Muscle of back (tissue), 3 donors: ENCODE measurements at regions not wholly inside any gene's neighbourhood (a gene's known extent, or its start where the extent isn't known, plus 50 kb on each side); places are given as distances from the start of the nearest gene placed in this dataset.

Experiments used
- DNase-seq, 3 donors: peaks; one replicate each; pipeline versions ENCODE4 v3.0.0 to v3.0.0-alpha.2; 2013

- DNase-seq, result no peak
Observed at GRCh38 chr3:44090036-44090435, 151.7 kb upstream of the TOPAZ1 start.

GRCh38 chr3:44092497-44092896 is 149.2 kb upstream of the TOPAZ1 start:
- DNase-seq, result no peak

- peak in 1 of 3 donors; percentile 11 for DNase-seq
Observed at GRCh38 chr3:44093531-44093930, 148.2 kb upstream of the TOPAZ1 start.

- no peak for DNase-seq
Observed at GRCh38 chr3:44098656-44099415, 142.8 kb upstream of the TOPAZ1 start.

- no peak for DNase-seq
Observed at GRCh38 chr3:44099566-44100297, 142.0 kb upstream of the TOPAZ1 start.

GRCh38 chr3:44100298-44100695 is 141.4 kb upstream of the TOPAZ1 start:
- no peak for DNase-seq

GRCh38 chr3:44104043-44104442 is 137.6 kb upstream of the TOPAZ1 start:
- no peak for DNase-seq

GRCh38 chr3:44104668-44105321 is 136.9 kb upstream of the TOPAZ1 start:
- no peak for DNase-seq

GRCh38 chr3:44105571-44105970 is 136.1 kb upstream of the TOPAZ1 start:
- no peak for DNase-seq

GRCh38 chr3:44106756-44107155 is 134.9 kb upstream of the TOPAZ1 start:
- DNase-seq, result no peak

DNA sequence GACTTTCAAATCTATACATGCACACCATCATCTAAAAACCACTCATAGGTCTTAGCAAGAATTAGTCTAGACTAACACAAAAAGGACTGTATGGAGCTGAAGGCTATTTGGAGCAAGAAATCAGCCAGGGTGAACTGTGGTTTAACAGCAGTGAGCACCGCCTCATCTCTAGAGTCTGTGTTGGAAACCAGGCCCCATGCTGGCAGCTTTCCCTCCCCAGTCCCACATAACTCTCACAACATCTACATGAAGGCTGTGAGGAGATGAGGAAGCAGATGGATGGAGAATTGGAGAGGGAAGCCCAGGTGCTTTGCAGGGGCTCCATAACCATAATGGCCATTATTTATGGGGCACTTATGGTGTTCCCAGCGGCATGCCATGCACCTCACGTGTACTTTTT is 133.2 kb upstream of the TOPAZ1 start:
- DNase-seq, result no peak

DNA sequence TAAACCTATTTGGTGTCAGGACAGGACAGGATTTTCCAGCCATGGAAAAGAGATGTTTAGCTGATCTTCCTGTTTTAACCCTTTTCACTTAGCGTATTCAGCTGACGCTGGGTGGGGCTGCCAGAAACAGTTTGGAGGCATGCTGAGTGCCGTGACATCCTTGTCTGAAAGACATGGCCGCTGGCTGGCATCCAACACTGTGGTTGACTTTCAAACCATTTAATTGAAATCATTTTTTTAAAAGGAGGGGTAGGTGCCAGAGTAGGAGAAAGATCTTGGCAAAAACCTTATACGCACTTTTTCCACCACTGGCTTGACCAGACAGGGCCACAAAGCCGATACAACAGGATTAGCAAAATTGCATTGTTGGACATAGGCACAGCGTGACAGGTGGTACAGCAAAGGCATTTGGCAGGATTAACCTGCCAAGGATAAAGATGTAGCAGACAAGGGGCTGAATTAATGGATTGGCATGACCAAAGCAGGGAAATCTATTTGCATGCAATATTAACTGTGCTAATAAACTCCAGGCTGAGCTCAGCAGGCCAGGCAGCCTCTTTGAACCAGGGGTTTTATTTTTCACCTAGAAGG is 131.8 kb upstream of the TOPAZ1 start:
- no peak for DNase-seq

DNA sequence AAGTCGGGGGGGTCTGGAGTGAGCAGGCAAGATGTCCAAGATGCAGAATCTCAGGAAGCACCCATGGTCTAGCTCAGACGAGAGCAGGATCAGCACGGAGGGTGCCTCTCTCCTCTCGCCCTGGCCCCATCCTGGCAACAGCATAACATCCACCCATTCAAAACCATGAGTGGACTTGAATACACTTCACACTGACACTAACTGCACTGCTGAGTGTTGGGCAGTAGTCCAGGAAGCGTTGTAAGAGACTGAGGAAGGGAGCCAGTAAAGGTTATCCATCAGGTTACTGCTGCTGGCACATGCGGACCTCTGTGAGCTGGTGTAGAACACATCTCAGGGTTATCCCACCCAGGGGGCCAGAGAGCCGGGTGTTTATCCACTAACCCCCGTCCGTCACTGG is 131.0 kb upstream of the TOPAZ1 start:
- no peak for DNase-seq

- DNase-seq, result no peak
Observed at GRCh38 chr3:44111482-44111881, 130.2 kb upstream of the TOPAZ1 start.

DNA sequence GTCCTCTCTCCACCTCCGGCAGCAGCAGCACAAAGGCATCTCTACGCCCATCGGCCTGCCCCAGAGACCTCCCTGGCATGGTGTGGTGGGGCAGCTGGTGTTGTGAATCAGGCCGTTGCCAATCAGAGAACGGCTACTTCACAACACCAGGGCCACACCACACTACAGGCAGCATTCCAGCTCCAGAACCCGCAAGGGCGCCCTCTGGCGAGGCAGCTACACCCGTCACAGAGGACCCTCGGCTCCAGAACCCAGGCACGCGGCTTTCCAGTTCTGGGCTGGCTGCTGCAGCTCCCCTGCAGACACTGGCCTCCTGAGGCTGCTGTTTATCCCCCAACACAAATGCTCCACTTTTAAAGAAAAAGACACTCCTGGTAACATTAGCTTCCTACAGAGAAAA is 127.5 kb upstream of the TOPAZ1 start:
- DNase-seq, result peak in 1 of 3 donors; percentile 11

GRCh38 chr3:44117239-44117638 is 124.4 kb upstream of the TOPAZ1 start:
- DNase-seq, result no peak

DNA sequence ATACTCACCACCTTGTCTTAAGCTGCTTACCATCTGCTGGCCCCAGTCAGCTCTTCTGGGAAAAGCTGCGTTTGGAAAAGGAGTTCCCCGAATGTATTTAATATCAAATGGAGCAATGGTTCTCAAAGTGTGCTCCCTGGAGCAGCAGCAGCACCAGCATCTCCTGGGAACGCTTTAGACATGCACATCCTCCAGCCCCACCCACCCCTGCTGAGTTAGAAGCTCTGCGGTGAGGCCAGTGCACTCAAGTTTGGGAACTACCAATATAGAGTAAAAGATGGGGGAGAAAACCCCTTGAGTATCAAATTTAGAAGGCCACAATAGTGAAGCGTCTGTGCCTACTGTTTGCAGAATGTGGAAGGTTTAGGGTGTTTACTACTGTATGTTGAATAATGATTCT is 124.0 kb upstream of the TOPAZ1 start:
- DNase-seq, result no peak

GRCh38 chr3:44120721-44121582 is 120.7 kb upstream of the TOPAZ1 start:
- peak; percentile 10 to 19 (median 13) for DNase-seq

DNA sequence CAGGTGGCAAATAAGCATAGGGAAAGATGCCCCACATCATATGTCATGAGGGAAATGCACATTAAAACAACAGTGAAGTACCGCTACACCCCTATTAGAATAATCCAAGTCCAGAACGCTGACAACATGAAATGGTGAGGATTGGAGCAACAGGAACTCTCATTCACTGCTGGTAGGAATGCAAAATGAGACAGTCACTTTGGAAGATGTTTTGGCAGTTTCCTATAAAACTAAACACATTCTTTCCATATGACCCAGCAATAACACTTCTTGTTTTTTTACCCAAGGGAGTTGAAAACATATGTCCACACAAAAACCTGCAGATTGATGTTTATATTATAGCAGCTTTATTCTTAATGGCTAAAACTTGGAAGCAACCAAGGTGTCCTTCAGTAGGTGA is 116.4 kb upstream of the TOPAZ1 start:
- no peak for DNase-seq

GRCh38 chr3:44125882-44126281 is 115.8 kb upstream of the TOPAZ1 start:
- no peak for DNase-seq

- no peak for DNase-seq
Observed at GRCh38 chr3:44128057-44128775, 113.5 kb upstream of the TOPAZ1 start.
